ENCODE measurements at regions not wholly inside any gene's neighbourhood (a gene's known extent, or its start where the extent isn't known, plus 50 kb on each side); places are given as distances from the start of the nearest gene placed in this dataset.

DNA sequence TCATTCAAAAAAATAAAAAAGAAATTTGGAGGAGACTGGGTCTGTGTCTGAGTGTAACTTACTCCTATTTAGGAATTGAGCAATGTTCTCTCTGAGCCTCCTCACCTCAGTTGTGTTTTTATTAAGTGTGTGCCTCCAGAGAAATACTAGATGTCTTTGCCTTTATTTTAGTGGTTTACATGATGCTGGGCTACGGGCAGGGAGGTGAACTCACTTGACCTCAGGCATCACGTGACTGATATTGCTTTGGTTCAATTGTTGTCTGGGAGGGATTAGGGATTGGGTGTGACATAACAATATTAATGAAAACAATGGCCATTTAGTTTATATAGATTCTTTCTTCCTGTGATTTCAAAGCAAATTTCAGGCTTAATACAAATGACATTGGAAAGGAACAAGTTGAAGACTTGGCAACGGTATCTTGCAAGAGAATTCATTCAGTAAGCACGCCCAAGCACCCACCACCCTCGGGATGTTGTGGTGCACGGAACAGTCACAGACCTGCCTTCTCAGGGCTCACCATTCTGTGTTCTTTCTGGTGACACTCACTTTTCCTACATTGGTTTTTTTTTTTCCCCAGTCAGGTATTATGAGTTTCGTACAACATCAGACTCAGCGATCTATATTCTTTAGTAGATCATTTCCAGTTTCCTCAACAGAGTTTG, 77.5 kb downstream of the BMP4 start:
- DNase-seq (ENCODE audit: low read depth in 1 of 2, low spot score in 1 of 2): no peak
- TF ChIP-seq, protein P1, sequence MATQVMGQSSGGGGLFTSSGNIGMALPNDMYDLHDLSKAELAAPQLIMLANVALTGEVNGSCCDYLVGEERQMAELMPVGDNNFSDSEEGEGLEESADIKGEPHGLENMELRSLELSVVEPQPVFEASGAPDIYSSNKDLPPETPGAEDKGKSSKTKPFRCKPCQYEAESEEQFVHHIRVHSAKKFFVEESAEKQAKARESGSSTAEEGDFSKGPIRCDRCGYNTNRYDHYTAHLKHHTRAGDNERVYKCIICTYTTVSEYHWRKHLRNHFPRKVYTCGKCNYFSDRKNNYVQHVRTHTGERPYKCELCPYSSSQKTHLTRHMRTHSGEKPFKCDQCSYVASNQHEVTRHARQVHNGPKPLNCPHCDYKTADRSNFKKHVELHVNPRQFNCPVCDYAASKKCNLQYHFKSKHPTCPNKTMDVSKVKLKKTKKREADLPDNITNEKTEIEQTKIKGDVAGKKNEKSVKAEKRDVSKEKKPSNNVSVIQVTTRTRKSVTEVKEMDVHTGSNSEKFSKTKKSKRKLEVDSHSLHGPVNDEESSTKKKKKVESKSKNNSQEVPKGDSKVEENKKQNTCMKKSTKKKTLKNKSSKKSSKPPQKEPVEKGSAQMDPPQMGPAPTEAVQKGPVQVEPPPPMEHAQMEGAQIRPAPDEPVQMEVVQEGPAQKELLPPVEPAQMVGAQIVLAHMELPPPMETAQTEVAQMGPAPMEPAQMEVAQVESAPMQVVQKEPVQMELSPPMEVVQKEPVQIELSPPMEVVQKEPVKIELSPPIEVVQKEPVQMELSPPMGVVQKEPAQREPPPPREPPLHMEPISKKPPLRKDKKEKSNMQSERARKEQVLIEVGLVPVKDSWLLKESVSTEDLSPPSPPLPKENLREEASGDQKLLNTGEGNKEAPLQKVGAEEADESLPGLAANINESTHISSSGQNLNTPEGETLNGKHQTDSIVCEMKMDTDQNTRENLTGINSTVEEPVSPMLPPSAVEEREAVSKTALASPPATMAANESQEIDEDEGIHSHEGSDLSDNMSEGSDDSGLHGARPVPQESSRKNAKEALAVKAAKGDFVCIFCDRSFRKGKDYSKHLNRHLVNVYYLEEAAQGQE (IDR thresholded peaks at IDR 0.05; ENCODE audit: insufficient replicate concordance, low read depth): no peak
- Histone ChIP-seq H3K4me3 (replicated peaks; ENCODE audit: insufficient read depth, low read length) (no peak overlapping the region), H3K27ac (replicated peaks) (no peak overlapping the region), H3K27me3 (ENCODE audit: insufficient read depth, poor library complexity, severe bottlenecking) (no peaks in the 10 kb centered on the region)

DNA sequence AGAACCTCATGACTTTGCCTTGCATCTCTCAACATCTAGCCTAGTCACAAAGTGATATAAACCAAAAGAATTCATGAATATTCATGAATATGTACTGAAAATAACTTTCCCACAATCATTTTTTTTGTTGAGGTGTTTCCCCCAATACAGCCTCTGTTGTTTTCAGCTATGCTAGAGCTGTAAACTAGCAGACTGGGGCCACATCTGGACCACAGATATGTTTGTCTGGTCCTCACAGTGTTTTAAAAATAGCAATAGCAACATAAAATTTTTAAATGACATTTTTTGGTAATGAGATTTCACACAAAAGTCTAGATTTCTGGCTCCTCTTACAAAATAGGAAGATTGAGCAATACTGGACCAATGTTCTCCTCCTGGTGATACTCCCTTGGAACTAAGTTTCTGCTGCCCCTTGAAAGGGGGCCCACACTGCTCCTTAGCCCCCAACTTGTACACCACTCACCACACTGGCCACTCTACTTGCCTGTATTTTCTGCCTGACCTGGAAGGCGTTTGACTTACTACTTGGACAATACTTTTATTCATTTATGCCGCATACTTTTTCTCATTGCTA, 81.2 kb downstream of the BMP4 start:
- no peak for DNase-seq (ENCODE audit: low read depth in 1 of 2, low spot score in 1 of 2)
- TF ChIP-seq, protein P1 (IDR thresholded peaks at IDR 0.05; ENCODE audit: insufficient replicate concordance, low read depth): no peak
- TF ChIP-seq, protein P2, sequence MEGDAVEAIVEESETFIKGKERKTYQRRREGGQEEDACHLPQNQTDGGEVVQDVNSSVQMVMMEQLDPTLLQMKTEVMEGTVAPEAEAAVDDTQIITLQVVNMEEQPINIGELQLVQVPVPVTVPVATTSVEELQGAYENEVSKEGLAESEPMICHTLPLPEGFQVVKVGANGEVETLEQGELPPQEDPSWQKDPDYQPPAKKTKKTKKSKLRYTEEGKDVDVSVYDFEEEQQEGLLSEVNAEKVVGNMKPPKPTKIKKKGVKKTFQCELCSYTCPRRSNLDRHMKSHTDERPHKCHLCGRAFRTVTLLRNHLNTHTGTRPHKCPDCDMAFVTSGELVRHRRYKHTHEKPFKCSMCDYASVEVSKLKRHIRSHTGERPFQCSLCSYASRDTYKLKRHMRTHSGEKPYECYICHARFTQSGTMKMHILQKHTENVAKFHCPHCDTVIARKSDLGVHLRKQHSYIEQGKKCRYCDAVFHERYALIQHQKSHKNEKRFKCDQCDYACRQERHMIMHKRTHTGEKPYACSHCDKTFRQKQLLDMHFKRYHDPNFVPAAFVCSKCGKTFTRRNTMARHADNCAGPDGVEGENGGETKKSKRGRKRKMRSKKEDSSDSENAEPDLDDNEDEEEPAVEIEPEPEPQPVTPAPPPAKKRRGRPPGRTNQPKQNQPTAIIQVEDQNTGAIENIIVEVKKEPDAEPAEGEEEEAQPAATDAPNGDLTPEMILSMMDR (IDR thresholded peaks at IDR 0.05; ENCODE audit: insufficient read depth, low read length): no peak
- TF ChIP-seq POLR2AphosphoS5 (IDR thresholded peaks at IDR 0.05; ENCODE audit: low read depth): no peak
- H3K27me3 ChIP-seq (ENCODE audit: insufficient read depth, poor library complexity, severe bottlenecking): no peaks in the 10 kb centered on the region
- H3K4me3 ChIP-seq (replicated peaks; ENCODE audit: insufficient read depth, low read length): no peak overlapping the region
- no peak overlapping the region for H3K27ac ChIP-seq (replicated peaks)

DNA sequence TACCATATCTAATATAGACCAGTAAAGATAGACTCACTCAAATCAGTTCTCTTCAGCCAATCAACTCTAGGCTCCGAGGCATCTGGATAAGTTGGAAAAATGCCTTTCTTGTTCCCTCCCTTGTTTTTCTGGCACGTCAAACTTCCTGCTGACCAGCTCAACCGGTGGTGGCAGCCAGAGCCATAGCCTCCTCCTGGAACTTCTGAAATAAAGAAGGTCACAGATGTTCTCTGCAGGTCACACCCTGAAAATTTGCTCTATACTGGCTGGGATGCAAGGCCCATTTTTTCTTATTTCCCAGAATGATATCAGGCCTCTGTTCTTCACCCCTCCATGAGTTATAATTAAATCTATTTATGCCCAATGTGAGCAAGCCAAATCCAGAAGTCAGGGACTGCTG, 81.9 kb downstream of the BMP4 start:
- Histone ChIP-seq H3K27me3 (ENCODE audit: insufficient read depth, poor library complexity, severe bottlenecking) (no peaks in the 10 kb centered on the region), H3K27ac (replicated peaks) (no peak overlapping the region), H3K4me3 (replicated peaks; ENCODE audit: insufficient read depth, low read length) (no peak overlapping the region)
- no peak for DNase-seq (ENCODE audit: low read depth in 1 of 2, low spot score in 1 of 2)
- TF ChIP-seq, protein P1 (IDR thresholded peaks at IDR 0.05; ENCODE audit: insufficient replicate concordance, low read depth): no peak
- TF ChIP-seq, protein P2 (IDR thresholded peaks at IDR 0.05; ENCODE audit: insufficient read depth, low read length): no peak
- TF ChIP-seq GABPA (IDR thresholded peaks at IDR 0.05; ENCODE audit: low read depth) (no peak), SPI1 (IDR thresholded peaks at IDR 0.05; ENCODE audit: borderline replicate concordance, low read depth) (no peak), POLR2AphosphoS5 (IDR thresholded peaks at IDR 0.05; ENCODE audit: low read depth) (no peak)

Measured in HL-60 (cell line).